ENCODE measurements at regions not wholly inside any gene's neighbourhood (a gene's known extent, or its start where the extent isn't known, plus 50 kb on each side); places are given as distances from the start of the nearest gene placed in this dataset.

- no peak overlapping the region for H3K27ac ChIP-seq
- H3K27me3 ChIP-seq, result no peaks in the 10 kb centered on the region
- no peak overlapping the region for H3K9ac ChIP-seq
- peaks cover 31% of the 10 kb centered on the region for H3K9me3 ChIP-seq
- H3K4me1 ChIP-seq, result no peaks in the 10 kb centered on the region
- no peaks in the 10 kb centered on the region for H4K20me1 ChIP-seq
- no peak overlapping the region for H3K4me2 ChIP-seq
- H3K36me3 ChIP-seq, result no peaks in the 10 kb centered on the region
- H3K4me3 ChIP-seq, result no peak overlapping the region
- TF ChIP-seq Cebpa-rat (IDR thresholded peaks at IDR 0.05), result no peak
Measured at GRCh38 chr2:4369826-4370419, 666.5 kb downstream of the DCDC2C start.

GRCh38 chr2:4370422-4371090 lies 667.2 kb downstream of the DCDC2C start:
- Histone ChIP-seq H4K20me1 (no peaks in the 10 kb centered on the region), H3K27me3 (no peaks in the 10 kb centered on the region), H3K36me3 (no peaks in the 10 kb centered on the region), H3K4me3 (no peak overlapping the region), H3K27ac (no peak overlapping the region), H3K4me1 (no peaks in the 10 kb centered on the region), H3K9me3 (peaks cover 37% of the 10 kb centered on the region), H3K4me2 (no peak overlapping the region), H3K9ac (no peak overlapping the region)
- TF ChIP-seq Cebpa-rat (IDR thresholded peaks at IDR 0.05), result no peak

GRCh38 chr2:4381049-4381448 lies 677.7 kb downstream of the DCDC2C start:
- no peak for TF ChIP-seq Cebpa-rat (IDR thresholded peaks at IDR 0.05)
- Histone ChIP-seq H3K4me3 (no peak overlapping the region), H3K9me3 (no peaks in the 10 kb centered on the region), H3K27ac (no peak overlapping the region), H3K27me3 (no peaks in the 10 kb centered on the region), H3K4me1 (no peaks in the 10 kb centered on the region), H3K36me3 (no peaks in the 10 kb centered on the region), H3K4me2 (no peak overlapping the region), H4K20me1 (no peaks in the 10 kb centered on the region), H3K9ac (no peak overlapping the region)

GRCh38 chr2:4381773-4382172 lies 678.4 kb downstream of the DCDC2C start:
- no peaks in the 10 kb centered on the region for H4K20me1 ChIP-seq
- H3K27me3 ChIP-seq, result no peaks in the 10 kb centered on the region
- H3K4me2 ChIP-seq, result no peak overlapping the region
- H3K27ac ChIP-seq, result no peak overlapping the region
- no peaks in the 10 kb centered on the region for H3K4me1 ChIP-seq
- no peak overlapping the region for H3K9ac ChIP-seq
- H3K4me3 ChIP-seq, result no peak overlapping the region
- no peaks in the 10 kb centered on the region for H3K36me3 ChIP-seq
- TF ChIP-seq Cebpa-rat (IDR thresholded peaks at IDR 0.05), result no peak
- no peaks in the 10 kb centered on the region for H3K9me3 ChIP-seq

DNA sequence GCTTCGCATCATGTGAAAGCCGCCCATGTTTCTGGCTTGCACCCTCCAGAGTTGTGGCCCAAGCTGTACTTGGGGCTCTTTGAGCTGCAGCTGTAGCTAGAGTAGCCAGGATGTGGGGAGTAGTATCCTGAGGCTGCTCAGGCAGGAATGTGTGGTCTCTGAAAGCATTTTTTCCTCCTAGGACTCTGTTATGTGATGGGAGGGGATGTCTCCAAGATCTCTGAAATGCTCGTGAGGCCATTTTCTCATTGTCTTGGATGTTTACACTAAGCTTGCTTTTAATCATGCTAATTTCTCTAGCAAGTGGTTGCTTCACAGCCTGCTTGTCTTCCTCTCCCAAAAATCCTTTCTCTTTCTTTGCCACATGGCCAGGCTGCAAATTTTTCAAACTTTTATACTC lies 687.6 kb downstream of the DCDC2C start:
- Histone ChIP-seq H3K4me3 (no peak overlapping the region), H3K27ac (no peak overlapping the region), H3K36me3 (no peaks in the 10 kb centered on the region), H3K4me2 (no peak overlapping the region), H3K4me1 (no peaks in the 10 kb centered on the region), H4K20me1 (no peaks in the 10 kb centered on the region), H3K9me3 (peaks cover 26% of the 10 kb centered on the region), H3K27me3 (no peaks in the 10 kb centered on the region), H3K9ac (no peak overlapping the region)
- TF ChIP-seq Cebpa-rat (IDR thresholded peaks at IDR 0.05), result no peak

- Histone ChIP-seq H3K4me1 (peaks cover 33% of the 10 kb centered on the region), H3K27ac (no peak overlapping the region), H3K9ac (no peak overlapping the region), H3K4me2 (no peak overlapping the region), H4K20me1 (no peaks in the 10 kb centered on the region), H3K9me3 (peaks cover 10% of the 10 kb centered on the region), H3K27me3 (no peaks in the 10 kb centered on the region), H3K36me3 (no peaks in the 10 kb centered on the region), H3K4me3 (no peak overlapping the region)
- TF ChIP-seq Cebpa-rat (IDR thresholded peaks at IDR 0.05), result no peak
Measured at GRCh38 chr2:4404363-4404762, 701.0 kb downstream of the DCDC2C start.

DNA sequence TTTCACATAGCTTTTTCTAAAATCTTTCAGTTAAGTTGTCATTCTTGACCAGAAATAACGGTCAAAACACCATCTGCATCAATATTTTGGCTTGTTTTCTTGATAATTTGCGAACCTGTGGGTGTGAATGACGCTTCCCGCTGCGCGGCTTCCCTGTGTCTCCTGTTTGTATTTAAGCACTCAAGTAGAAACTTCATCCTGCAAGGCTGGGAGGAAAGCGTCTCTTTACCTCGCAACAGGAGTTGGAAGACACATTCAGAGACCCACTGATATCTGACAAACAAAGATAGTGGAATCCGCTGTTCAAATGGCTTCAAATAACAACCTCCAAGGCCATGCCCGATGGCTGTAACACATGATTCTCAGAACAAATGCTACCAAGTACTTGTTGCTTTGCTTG lies 704.9 kb downstream of the DCDC2C start:
- H3K27ac ChIP-seq, result no peak overlapping the region
- no peak for TF ChIP-seq Cebpa-rat (IDR thresholded peaks at IDR 0.05)
- H3K4me3 ChIP-seq, result no peak overlapping the region
- H3K9ac ChIP-seq, result no peak overlapping the region
- no peaks in the 10 kb centered on the region for H3K27me3 ChIP-seq
- peaks cover 6% of the 10 kb centered on the region; the same call in 1 of the 2 replicates for H3K9me3 ChIP-seq
- H4K20me1 ChIP-seq, result no peaks in the 10 kb centered on the region
- H3K4me2 ChIP-seq, result peak overlapping the region; percentile 36; the same call in 1 of the 2 replicates
- peaks cover 37% of the 10 kb centered on the region for H3K4me1 ChIP-seq
- no peaks in the 10 kb centered on the region for H3K36me3 ChIP-seq

DNA sequence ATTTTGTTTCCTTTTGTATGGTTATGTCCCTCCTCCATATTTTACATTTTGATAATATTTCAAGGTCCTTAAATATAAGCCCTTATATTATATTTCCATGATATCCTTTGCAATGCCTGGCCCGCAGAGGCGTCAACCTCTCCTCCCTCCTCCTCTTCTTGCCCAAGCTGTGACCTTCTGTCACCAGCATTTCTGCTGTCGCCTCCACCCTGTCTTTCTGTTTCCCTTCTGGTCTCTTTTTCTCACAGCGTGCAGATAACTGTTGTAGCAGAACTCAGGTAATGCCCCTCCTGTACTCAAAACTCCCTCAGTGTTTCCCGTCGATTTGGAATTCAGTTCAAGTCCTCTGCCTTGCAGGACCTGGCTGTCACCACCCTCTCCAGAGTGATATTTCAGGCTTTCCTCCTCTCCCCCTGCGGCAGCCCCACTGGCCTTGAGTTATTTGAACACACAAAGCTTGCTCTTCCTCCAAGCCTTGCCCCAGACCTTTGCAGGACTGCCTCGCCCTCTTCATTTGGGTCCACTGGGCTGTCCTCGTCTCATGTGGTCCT lies 709.3 kb downstream of the DCDC2C start:
- no peaks in the 10 kb centered on the region for H3K9me3 ChIP-seq
- no peak overlapping the region for H3K4me3 ChIP-seq
- H3K9ac ChIP-seq, result no peak overlapping the region
- H3K27ac ChIP-seq, result no peak overlapping the region
- H3K27me3 ChIP-seq, result no peaks in the 10 kb centered on the region
- no peak overlapping the region for H3K4me2 ChIP-seq
- H3K4me1 ChIP-seq, result peaks cover 13% of the 10 kb centered on the region
- TF ChIP-seq Cebpa-rat (IDR thresholded peaks at IDR 0.05), result no peak
- no peaks in the 10 kb centered on the region for H3K36me3 ChIP-seq
- H4K20me1 ChIP-seq, result no peaks in the 10 kb centered on the region

GRCh38 chr2:4415171-4415570 lies 711.8 kb downstream of the DCDC2C start:
- H3K27me3 ChIP-seq, result no peaks in the 10 kb centered on the region
- no peak overlapping the region for H3K27ac ChIP-seq
- H3K9ac ChIP-seq, result no peak overlapping the region
- no peaks in the 10 kb centered on the region for H3K36me3 ChIP-seq
- no peak overlapping the region for H3K4me2 ChIP-seq
- no peaks in the 10 kb centered on the region for H4K20me1 ChIP-seq
- no peak for TF ChIP-seq Cebpa-rat (IDR thresholded peaks at IDR 0.05)
- peaks cover 5% of the 10 kb centered on the region; the same call in 1 of the 2 replicates for H3K4me1 ChIP-seq
- H3K4me3 ChIP-seq, result no peak overlapping the region
- no peaks in the 10 kb centered on the region for H3K9me3 ChIP-seq

DNA sequence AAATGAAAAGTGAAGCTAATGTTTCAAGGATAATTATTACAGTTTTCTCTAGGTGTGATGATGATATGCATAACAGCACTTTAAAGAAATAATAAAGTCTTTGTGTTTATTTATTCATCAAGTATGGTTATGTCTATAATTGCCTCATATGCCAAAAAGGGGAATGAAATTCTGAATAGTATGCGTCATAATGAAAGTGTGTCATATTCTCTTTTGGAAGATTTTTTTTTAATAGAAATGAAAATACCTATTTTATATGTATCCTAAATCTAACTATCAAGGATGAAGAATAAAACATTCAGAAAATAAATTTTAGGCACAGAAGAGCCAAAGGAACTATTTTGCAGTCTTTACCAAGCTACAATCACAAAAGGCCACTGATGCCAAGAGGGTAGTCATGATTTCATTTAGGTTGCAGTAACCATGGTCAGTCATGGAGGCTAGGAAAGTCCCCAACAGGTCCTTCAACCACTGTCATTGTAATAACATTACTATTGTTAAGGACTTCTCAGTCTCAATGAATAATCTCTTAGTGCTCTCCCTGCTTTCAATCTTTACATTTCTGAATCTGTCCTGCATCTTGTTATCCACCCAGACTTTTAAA lies 712.5 kb downstream of the DCDC2C start:
- no peak for TF ChIP-seq Cebpa-rat (IDR thresholded peaks at IDR 0.05)
- no peaks in the 10 kb centered on the region for H4K20me1 ChIP-seq
- H3K27ac ChIP-seq, result no peak overlapping the region

More for the DNA sequence above, 712.5 kb downstream of the DCDC2C start:
- H3K27me3 ChIP-seq, result no peaks in the 10 kb centered on the region
- no peaks in the 10 kb centered on the region for H3K9me3 ChIP-seq
- no peaks in the 10 kb centered on the region for H3K4me1 ChIP-seq
- H3K4me2 ChIP-seq, result no peak overlapping the region
- H3K36me3 ChIP-seq, result no peaks in the 10 kb centered on the region
- no peak overlapping the region for H3K4me3 ChIP-seq
- no peak overlapping the region for H3K9ac ChIP-seq
